H1 (cell line): ENCODE measurements at regions not wholly inside any gene's neighbourhood (a gene's known extent, or its start where the extent isn't known, plus 50 kb on each side); places are given as distances from the start of the nearest gene placed in this dataset.

Experiments used
- CTCF ChIA-PET: fragments of 300-600 bp; sonication (Branson Sonifier 250); formaldehyde crosslinking; loops from one replicate; lab custom pipeline; 2021; ENCODE audit not compliant: partially characterized antibody; lab: Charles Lee
- POLR2A ChIA-PET: fragments of 300-600 bp; sonication (Branson Sonifier 250); formaldehyde crosslinking; loops from one replicate; lab custom pipeline; 2021; ENCODE audit warnings: inconsistent platforms; ENCODE audit not compliant: partially characterized antibody; lab: Charles Lee
- DNase-seq, 2 experiments: peaks; one replicate each; pipeline versions ENCODE4 v3.0.0 to v3.0.0-alpha.2; 2010 to 2022; ENCODE audit warnings: low spot score in 2 of 2, low read depth in 1 of 2, mixed read lengths in 1 of 2
- FAIRE-seq: peaks from 2 replicates; lab custom pipeline; 2011; peaks lifted over from hg19 to GRCh38; lab: Jason Lieb, UNC
- H2AFZ ChIP-seq: 2 replicates; pipeline ENCODE4 v1.8.1; 2012; ENCODE audit warnings: low read length, inconsistent platforms
- H2AK5ac ChIP-seq: 2 replicates; pipeline ENCODE4 v1.6.1; 2013; ENCODE audit warnings: low read depth, low read length
- H2BK120ac ChIP-seq: replicated peaks from 2 replicates; pipeline ENCODE3; 2013; ENCODE audit warnings: low read depth, low read length, inconsistent platforms
- H2BK12ac ChIP-seq: 2 replicates; pipeline ENCODE4 v1.6.1; 2013; ENCODE audit warnings: low read depth, low read length
- H2BK15ac ChIP-seq: 2 replicates; pipeline ENCODE4 v1.6.1; 2013; ENCODE audit warnings: low read length
- H2BK20ac ChIP-seq: 2 replicates; pipeline ENCODE4 v1.6.1; 2013; ENCODE audit warnings: low read length
- H2BK5ac ChIP-seq: 2 replicates; pipeline ENCODE4 v1.6.1; 2013; ENCODE audit warnings: low read depth, low read length
- H3K14ac ChIP-seq: 2 replicates; pipeline ENCODE4 v1.6.1; 2013; ENCODE audit warnings: inconsistent platforms; ENCODE audit not compliant: insufficient read length
- H3K18ac ChIP-seq: 2 replicates; pipeline ENCODE4 v1.6.1; 2013; ENCODE audit warnings: low read length; ENCODE audit errors: extremely low read depth
- H3K23ac ChIP-seq: 2 replicates; pipeline ENCODE4 v1.6.1; 2013; ENCODE audit warnings: inconsistent platforms; ENCODE audit not compliant: insufficient read length
- H3K23me2 ChIP-seq: 2 replicates; pipeline ENCODE4 v1.6.1; 2013; ENCODE audit warnings: low read depth, low read length
- H3K27ac ChIP-seq: 2 replicates; pipeline ENCODE4 v1.6.1; 2011; ENCODE audit warnings: low read depth, low read length, inconsistent platforms
- H3K27me3 ChIP-seq, 4 experiments: replicated peaks in 1 of 4; 1 replicate in 1 of 4; 2 replicates in 3 of 4; pipeline versions ENCODE4 v1.6.1 to v1.8.1; 2011 to 2013; ENCODE audit warnings: low read length in 3 of 4, mild to moderate bottlenecking in 3 of 4, inconsistent platforms in 2 of 4, mixed read lengths in 2 of 4, moderate library complexity in 1 of 4; ENCODE audit not compliant: control insufficient read depth in 3 of 4, insufficient read depth in 3 of 4; ENCODE audit errors: extremely low read depth in 1 of 4
- H3K36me3 ChIP-seq, 4 experiments: 2 replicates each; pipeline versions ENCODE4 v1.6.1 to v1.8.1; 2011 to 2013; ENCODE audit warnings: mild to moderate bottlenecking in 4 of 4, low read length in 3 of 4, moderate library complexity in 2 of 4, control low read depth in 1 of 4, inconsistent platforms in 1 of 4; ENCODE audit not compliant: insufficient read depth in 4 of 4, control insufficient read depth in 2 of 4
- H3K4ac ChIP-seq: replicated peaks from 2 replicates; pipeline ENCODE3; 2013; ENCODE audit warnings: low read length, low read depth, mixed read lengths, inconsistent platforms; ENCODE audit not compliant: insufficient read length
- H3K4me1 ChIP-seq, 4 experiments: replicated peaks in 1 of 4; 1 replicate in 1 of 4; 2 replicates in 3 of 4; pipeline versions ENCODE4 v1.6.1 to v1.8.1; 2011 to 2013; ENCODE audit warnings: low read length in 3 of 4, inconsistent platforms in 2 of 4, mixed read lengths in 1 of 4; ENCODE audit not compliant: insufficient read depth in 4 of 4, control insufficient read depth in 3 of 4
- H3K4me2 ChIP-seq, 2 experiments: 2 replicates each; pipeline versions ENCODE4 v1.6.1 to v1.8.1; 2011 to 2013; ENCODE audit warnings: low read depth in 2 of 2, low read length in 2 of 2, control low read depth in 1 of 2, inconsistent platforms in 1 of 2, mild to moderate bottlenecking in 1 of 2; ENCODE audit not compliant: insufficient read depth in 1 of 2
- H3K4me3 ChIP-seq, 4 experiments: fragments of 200-600, 300-600 bp in 1 of 4; sonication (generic), shearing (Covaris generic), sonication (Bioruptor Twin) in 1 of 4; 2 replicates each; pipeline versions ENCODE4 v1.5.1 to v1.8.1; 2011 to 2016; ENCODE audit warnings: low read length in 4 of 4, low read depth in 3 of 4, control low read depth in 2 of 4, inconsistent platforms in 2 of 4, mild to moderate bottlenecking in 2 of 4, mixed read lengths in 1 of 4, moderate library complexity in 1 of 4; ENCODE audit not compliant: insufficient read depth in 2 of 4; ENCODE audit errors: extremely low read depth in 1 of 4
- H3K56ac ChIP-seq: replicated peaks from 2 replicates; pipeline ENCODE3; 2013; ENCODE audit warnings: low read depth, mild to moderate bottlenecking, mixed read lengths, low read length, inconsistent platforms; ENCODE audit not compliant: insufficient read length
- H3K79me1 ChIP-seq: 2 replicates; pipeline ENCODE4 v1.6.1; 2013; ENCODE audit warnings: low read depth, low read length, control low read depth
- H3K79me2 ChIP-seq, 2 experiments: 2 replicates each; pipeline versions ENCODE4 v1.6.1 to v1.8.1; 2012 to 2013; ENCODE audit warnings: low read length in 2 of 2, mild to moderate bottlenecking in 2 of 2, inconsistent platforms in 1 of 2; ENCODE audit not compliant: insufficient read depth in 2 of 2, control insufficient read depth in 1 of 2
- H3K9ac ChIP-seq, 4 experiments: replicated peaks in 1 of 4; 1 replicate in 1 of 4; 2 replicates in 3 of 4; pipeline versions ENCODE4 v1.6.1 to v1.8.1; 2011 to 2013; ENCODE audit warnings: low read depth in 3 of 4, low read length in 3 of 4, control low read depth in 2 of 4, mild to moderate bottlenecking in 2 of 4, moderate library complexity in 2 of 4, inconsistent platforms in 1 of 4; ENCODE audit errors: extremely low read depth in 1 of 4
- H3K9me3 ChIP-seq, 2 experiments: 2 replicates each; pipeline versions ENCODE4 v1.6.1 to v1.8.1; 2012 to 2013; ENCODE audit warnings: mild to moderate bottlenecking in 2 of 2, moderate library complexity in 2 of 2, control low read depth in 1 of 2, inconsistent platforms in 1 of 2, low read depth in 1 of 2, low read length in 1 of 2, mixed read lengths in 1 of 2; ENCODE audit not compliant: insufficient read depth in 2 of 2
- H4K20me1 ChIP-seq, 2 experiments: replicated peaks in 1 of 2; 2 replicates each; pipeline versions ENCODE3 to v1.8.1; 2011 to 2013; ENCODE audit warnings: inconsistent platforms in 2 of 2, low read length in 2 of 2, mild to moderate bottlenecking in 1 of 2; ENCODE audit not compliant: insufficient read depth in 2 of 2, control insufficient read depth in 1 of 2
- H4K5ac ChIP-seq: 2 replicates; pipeline ENCODE4 v1.6.1; 2013; ENCODE audit warnings: low read length, low read depth, mixed read lengths, inconsistent platforms; ENCODE audit not compliant: insufficient read length
- H4K8ac ChIP-seq: 2 replicates; pipeline ENCODE4 v1.8.0; 2013; ENCODE audit warnings: mild to moderate bottlenecking, moderate library complexity, low read length, inconsistent platforms; ENCODE audit not compliant: insufficient read depth; ENCODE audit errors: extremely low read depth
- H4K91ac ChIP-seq: replicated peaks from 2 replicates; pipeline ENCODE3; 2013; ENCODE audit warnings: low read length, mixed read lengths, inconsistent platforms; ENCODE audit not compliant: insufficient read length
- ATF2 ChIP-seq: IDR thresholded peaks from 2 replicates; pipeline ENCODE4 v1.6.1; 2012; ENCODE audit warnings: low read length, inconsistent platforms
- BCL11A ChIP-seq, 2 experiments: IDR thresholded peaks; one replicate each; pipeline ENCODE4 v1.6.1; 2011; ENCODE audit warnings: low read depth in 2 of 2, low read length in 2 of 2, mild to moderate bottlenecking in 2 of 2
- E2F6 ChIP-seq: IDR thresholded peaks from 2 replicates; pipeline ENCODE4 v1.6.1; 2012; ENCODE audit warnings: inconsistent platforms
- KDM5A ChIP-seq: fragments of 200-600 bp; IDR thresholded peaks from 2 replicates; pipeline ENCODE4 v1.7.1; 2012; ENCODE audit warnings: mild to moderate bottlenecking, low read length, inconsistent platforms, mixed read lengths
- NANOG ChIP-seq: IDR thresholded peaks from 2 replicates; pipeline ENCODE4 v1.6.1; 2011; ENCODE audit warnings: low read length, low read depth, mild to moderate bottlenecking, inconsistent platforms; ENCODE audit not compliant: insufficient read depth, poor library complexity, severe bottlenecking
- POLR2A ChIP-seq, 2 experiments: IDR thresholded peaks; 1 replicate in 1 of 2; 2 replicates in 1 of 2; pipeline ENCODE4 v1.6.1; 2011; ENCODE audit warnings: low read depth in 2 of 2, low read length in 2 of 2, mild to moderate bottlenecking in 2 of 2; ENCODE audit errors: control extremely low read depth in 1 of 2
- SAP30 ChIP-seq: fragments of 300-600 bp; sonication (generic); IDR thresholded peaks from 2 replicates; pipeline ENCODE4 v1.7.1; 2012; ENCODE audit warnings: low read length, moderate library complexity, mild to moderate bottlenecking, inconsistent platforms; ENCODE audit not compliant: insufficient read depth, insufficient replicate concordance
- SIRT6 ChIP-seq: IDR thresholded peaks from one replicate; pipeline ENCODE4 v1.7.1; 2012; ENCODE audit warnings: low read length, inconsistent platforms
- SP4 ChIP-seq: IDR thresholded peaks from 2 replicates; pipeline ENCODE4 v1.6.1; 2012; ENCODE audit warnings: low read length, inconsistent platforms
- TAF1 ChIP-seq: IDR thresholded peaks from 2 replicates; pipeline ENCODE4 v1.6.1; 2011; ENCODE audit warnings: mild to moderate bottlenecking, low read depth, low read length
- USF2 ChIP-seq: IDR thresholded peaks from 2 replicates; pipeline ENCODE4 v1.6.1; 2011; ENCODE audit warnings: low read length, improper control_type of control experiment
- WGBS, 2 experiments: shearing (Covaris generic) in 1 of 2; methylation state at CpG; one replicate each; pipeline versions ENCODE4 v1.1.6 to v1.1.7; 2013 to 2015; ENCODE audit warnings: low lambda C conversion rate in 2 of 2, mixed read lengths in 2 of 2, inconsistent platforms in 1 of 2, low coverage in 1 of 2, missing lambda C conversion rate in 1 of 2; ENCODE audit not compliant: insufficient replicate concordance in 2 of 2, insufficient coverage in 1 of 2, insufficient read length in 1 of 2; ENCODE audit errors: extremely low coverage in 1 of 2, missing lambda C conversion rate in 1 of 2; 5-methylcytosine and 5-hydroxymethylcytosine counted together

- H3K4me1 ChIP-seq, result peaks cover 0 to 9% (median 2%) of the 10 kb centered on the region in 4 experiments; a peak in 2 of 7 replicates
- 100% methylated on average over 1 of the region's 1 CpG; no CpG with 5 or more reads in 1 of the 2 experiments for WGBS, 2 experiments
- no peaks in the 10 kb centered on the region for H3K36me3 ChIP-seq
- H3K23ac ChIP-seq, result no peak overlapping the region
- H3K9ac ChIP-seq, result no peak overlapping the region
- no peak overlapping the region for H3K56ac ChIP-seq
- no peak overlapping the region for H2BK20ac ChIP-seq
- FAIRE-seq, result no peak
- H2BK120ac ChIP-seq, result no peak overlapping the region
- H4K20me1 ChIP-seq, result no peaks in the 10 kb centered on the region
- no peak overlapping the region for H4K8ac ChIP-seq
- no peak for DNase-seq
- no peak overlapping the region for H3K27ac ChIP-seq
- no peak overlapping the region for H2AK5ac ChIP-seq
- H3K18ac ChIP-seq, result no peak overlapping the region
- H2BK5ac ChIP-seq, result no peak overlapping the region
- H4K91ac ChIP-seq, result no peak overlapping the region
- CTCF ChIA-PET, result no interaction called here
- H3K9me3 ChIP-seq, result no peaks in the 10 kb centered on the region
- no peak overlapping the region for H3K14ac ChIP-seq
- no peak overlapping the region for H2BK15ac ChIP-seq
- no peak overlapping the region for H3K4me2 ChIP-seq
- POLR2A ChIA-PET, result no interaction called here
- no peak overlapping the region for H3K4ac ChIP-seq
- H3K23me2 ChIP-seq, result no peaks in the 10 kb centered on the region
- H3K27me3 ChIP-seq, result no peaks in the 10 kb centered on the region; a peak in 1 of 7 replicates
- H3K79me1 ChIP-seq, result no peaks in the 10 kb centered on the region
- H2AFZ ChIP-seq, result no peak overlapping the region
- H4K5ac ChIP-seq, result no peak overlapping the region
- H3K79me2 ChIP-seq, result no peaks in the 10 kb centered on the region
- no peak overlapping the region for H3K4me3 ChIP-seq
- H2BK12ac ChIP-seq, result no peak overlapping the region; the same call in 1 of the 2 replicates
- no peak for TF ChIP-seq E2F6
- TF ChIP-seq USF2, result no peak
- TF ChIP-seq KDM5A, result no peak
- no peak for TF ChIP-seq SIRT6
- TF ChIP-seq SP4, result no peak
- TF ChIP-seq NANOG, result no peak
- no peak for TF ChIP-seq TAF1
- TF ChIP-seq ATF2, result no peak
- no peak for TF ChIP-seq BCL11A (IDR thresholded peaks at IDR 0.05; ENCODE audit: low read depth in 2 of 2, low read length in 2 of 2)
- TF ChIP-seq POLR2A (IDR thresholded peaks at IDR 0.05; ENCODE audit: control extremely low read depth in 1 of 2, low read depth in 2 of 2, low read length in 2 of 2), result no peak
- TF ChIP-seq SAP30, result no peak
Observed at GRCh38 chr20:24056491-24056890, 67.9 kb upstream of the GGTLC1 start.
